Gastrocnemius medialis (tissue), 4 donors: ENCODE measurements at regions not wholly inside any gene's neighbourhood (a gene's known extent, or its start where the extent isn't known, plus 50 kb on each side); places are given as distances from the start of the nearest gene placed in this dataset.

Source experiments
- ATAC-seq, 2 donors: fragments of 150-250 bp; one replicate each; pipeline ENCODE4 v1.9.1; 2016
- DNase-seq, 2 donors: peaks; one replicate each; pipeline ENCODE4 v3.0.0-alpha.2; 2019
- H3K27ac ChIP-seq, 4 donors: fragments of 200-600 bp; sonication (generic); 1 replicate in 1 of 4; 2 replicates in 3 of 4; pipeline ENCODE4 v1.5.1; 2016 to 2018; ENCODE audit warnings: mild to moderate bottlenecking in 2 of 4, moderate library complexity in 1 of 4
- H3K27me3 ChIP-seq, 3 donors: fragments of 200-600 bp; sonication (generic) in 2 of 3; 1 replicate in 1 of 3; 2 replicates in 2 of 3; pipeline versions ENCODE4 v1.5.1 to v1.6.0; 2016 to 2019; ENCODE audit warnings: mild to moderate bottlenecking in 1 of 3, moderate library complexity in 1 of 3
- H3K36me3 ChIP-seq, 2 donors: fragments of 200-600 bp; sonication (generic) in 1 of 2; one replicate each; pipeline ENCODE4 v1.5.1; 2017 to 2018
- H3K4me1 ChIP-seq, 2 donors: fragments of 200-600 bp; sonication (generic) in 1 of 2; one replicate each; pipeline ENCODE4 v1.5.1; 2016 to 2017; ENCODE audit warnings: mild to moderate bottlenecking in 2 of 2
- H3K4me3 ChIP-seq, 4 donors: fragments of 200-600 bp; sonication (generic) in 3 of 4; 1 replicate in 1 of 4; 2 replicates in 3 of 4; pipeline ENCODE4 v1.5.1; 2016 to 2019; ENCODE audit warnings: mild to moderate bottlenecking in 2 of 4
- H3K9me3 ChIP-seq, 3 donors: fragments of 200-600 bp; sonication (generic) in 2 of 3; 1 replicate in 1 of 3; 2 replicates in 2 of 3; pipeline ENCODE4 v1.5.1; 2016 to 2019
- POLR2A ChIP-seq, 2 donors: fragments of 450-650 bp; IDR thresholded peaks; one replicate each; pipeline ENCODE4 v1.6.1; 2017; ENCODE audit warnings: antibody characterized with exemption in 2 of 2, mild to moderate bottlenecking in 2 of 2, moderate library complexity in 2 of 2
- in situ Hi-C, 4 donors: fragments of 200-750 bp; cut with MboI; loops; one replicate each; pipeline versions ENCODE4 v1.15.0 to v1.8.0; 2017; ENCODE audit warnings: low sequenced_read_pairs in 4 of 4
- intact Hi-C: fragments of 100-400 bp; cut with DNase I; formaldehyde crosslinking; loops from one replicate; pipeline ENCODE4 v1.15.1; 2023; ENCODE audit warnings: low total_unique reads
- TF ChIP-seq, protein P1 (sequence below), 5 experiments: fragments of 450-650 bp in 3 of 5; fragments of 200-600 bp in 2 of 5; sonication (generic) in 2 of 5; IDR thresholded peaks in 4 of 5; conservative IDR thresholded peaks in 1 of 5; 1 replicate in 4 of 5; 2 replicates in 1 of 5; pipeline ENCODE4 v1.5.1; 2016 to 2019; ENCODE audit warnings: antibody characterized with exemption in 5 of 5, mild to moderate bottlenecking in 3 of 5, moderate library complexity in 3 of 5

DNA sequence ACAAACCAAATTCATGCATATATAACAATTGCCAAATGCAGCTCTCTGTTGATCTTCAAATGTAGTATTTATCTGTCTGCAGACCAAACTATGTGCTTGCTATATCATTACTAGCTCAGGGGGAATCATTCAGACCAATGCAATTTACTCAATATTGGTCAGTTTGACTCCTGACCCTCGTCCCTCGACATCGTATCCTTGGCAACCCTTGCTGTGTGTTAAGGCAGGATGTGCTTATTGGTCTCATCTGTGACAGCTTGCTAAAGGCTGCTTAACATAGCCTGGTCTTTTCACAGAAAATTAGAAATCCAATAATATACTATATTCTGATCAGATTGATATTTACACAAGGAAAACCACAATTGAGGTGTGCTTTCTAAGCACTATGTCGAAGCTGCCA lies 747.1 kb downstream of the GALR1 start:
- DNase-seq = no peak
- no peaks in the 10 kb centered on the region for H3K9me3 ChIP-seq
- no peak for ATAC-seq
- no peaks in the 10 kb centered on the region for H3K27me3 ChIP-seq
- H3K4me1 ChIP-seq = no peaks in the 10 kb centered on the region
- TF ChIP-seq, protein P1, sequence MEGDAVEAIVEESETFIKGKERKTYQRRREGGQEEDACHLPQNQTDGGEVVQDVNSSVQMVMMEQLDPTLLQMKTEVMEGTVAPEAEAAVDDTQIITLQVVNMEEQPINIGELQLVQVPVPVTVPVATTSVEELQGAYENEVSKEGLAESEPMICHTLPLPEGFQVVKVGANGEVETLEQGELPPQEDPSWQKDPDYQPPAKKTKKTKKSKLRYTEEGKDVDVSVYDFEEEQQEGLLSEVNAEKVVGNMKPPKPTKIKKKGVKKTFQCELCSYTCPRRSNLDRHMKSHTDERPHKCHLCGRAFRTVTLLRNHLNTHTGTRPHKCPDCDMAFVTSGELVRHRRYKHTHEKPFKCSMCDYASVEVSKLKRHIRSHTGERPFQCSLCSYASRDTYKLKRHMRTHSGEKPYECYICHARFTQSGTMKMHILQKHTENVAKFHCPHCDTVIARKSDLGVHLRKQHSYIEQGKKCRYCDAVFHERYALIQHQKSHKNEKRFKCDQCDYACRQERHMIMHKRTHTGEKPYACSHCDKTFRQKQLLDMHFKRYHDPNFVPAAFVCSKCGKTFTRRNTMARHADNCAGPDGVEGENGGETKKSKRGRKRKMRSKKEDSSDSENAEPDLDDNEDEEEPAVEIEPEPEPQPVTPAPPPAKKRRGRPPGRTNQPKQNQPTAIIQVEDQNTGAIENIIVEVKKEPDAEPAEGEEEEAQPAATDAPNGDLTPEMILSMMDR (IDR thresholded peaks at IDR 0.05 in 4 of 5, conservative IDR thresholded peaks at IDR 0.05 in 1 of 5) = no peak
- TF ChIP-seq POLR2A (IDR thresholded peaks at IDR 0.05) = no peak
- H3K36me3 ChIP-seq = no peaks in the 10 kb centered on the region
- no peak overlapping the region for H3K4me3 ChIP-seq
- in situ Hi-C loops (loop anchor here in 1 of 4 donors (25.0 kb wide), 1 partner anchor 91 kb away; no protein-coding TSS in a partner anchor), intact Hi-C loops (no loop called here)
- no peak overlapping the region for H3K27ac ChIP-seq

DNA sequence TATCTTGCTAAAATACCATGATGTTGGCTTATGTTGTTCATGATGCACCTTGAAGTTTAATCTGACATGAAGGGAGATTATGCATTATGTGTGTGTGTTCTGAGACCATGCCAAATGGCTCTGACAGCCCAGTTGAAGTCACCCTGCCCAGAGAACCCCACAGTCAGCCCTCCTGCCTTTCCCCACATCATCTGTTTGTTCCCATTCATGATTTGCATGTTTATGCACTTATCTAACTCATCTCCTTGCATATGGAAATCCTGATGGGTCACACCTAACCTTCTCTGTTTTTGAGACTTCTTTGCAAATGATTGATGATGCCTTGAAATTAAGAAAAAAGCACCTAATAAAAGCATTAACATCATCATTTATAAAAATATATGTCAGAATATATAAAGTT lies 752.2 kb downstream of the GALR1 start:
- intact Hi-C loops (no loop called here), in situ Hi-C loops (no loop called here)
- ATAC-seq (no peak), DNase-seq (no peak)
- TF ChIP-seq, protein P1 (IDR thresholded peaks at IDR 0.05 in 4 of 5, conservative IDR thresholded peaks at IDR 0.05 in 1 of 5) = no peak
- no peak for TF ChIP-seq POLR2A (IDR thresholded peaks at IDR 0.05)
- Histone ChIP-seq H3K27ac (no peak overlapping the region), H3K27me3 (no peaks in the 10 kb centered on the region), H3K4me3 (no peak overlapping the region), H3K36me3 (no peaks in the 10 kb centered on the region), H3K9me3 (no peaks in the 10 kb centered on the region), H3K4me1 (no peaks in the 10 kb centered on the region)

GRCh38 chr18:78006006-78006773 lies 756.5 kb downstream of the GALR1 start:
- TF ChIP-seq, protein P1 (IDR thresholded peaks at IDR 0.05 in 4 of 5, conservative IDR thresholded peaks at IDR 0.05 in 1 of 5) = no peak
- no peak for TF ChIP-seq POLR2A (IDR thresholded peaks at IDR 0.05)
- DNase-seq (no peak), ATAC-seq (no peak)
- Histone ChIP-seq H3K36me3 (no peaks in the 10 kb centered on the region), H3K4me1 (no peaks in the 10 kb centered on the region), H3K4me3 (no peak overlapping the region), H3K27me3 (peaks cover 0 to 2% (median 0%) of the 10 kb centered on the region in 3 donors), H3K9me3 (no peaks in the 10 kb centered on the region), H3K27ac (no peak overlapping the region)
- intact Hi-C loops (no loop called here), in situ Hi-C loops (no loop called here)

DNA sequence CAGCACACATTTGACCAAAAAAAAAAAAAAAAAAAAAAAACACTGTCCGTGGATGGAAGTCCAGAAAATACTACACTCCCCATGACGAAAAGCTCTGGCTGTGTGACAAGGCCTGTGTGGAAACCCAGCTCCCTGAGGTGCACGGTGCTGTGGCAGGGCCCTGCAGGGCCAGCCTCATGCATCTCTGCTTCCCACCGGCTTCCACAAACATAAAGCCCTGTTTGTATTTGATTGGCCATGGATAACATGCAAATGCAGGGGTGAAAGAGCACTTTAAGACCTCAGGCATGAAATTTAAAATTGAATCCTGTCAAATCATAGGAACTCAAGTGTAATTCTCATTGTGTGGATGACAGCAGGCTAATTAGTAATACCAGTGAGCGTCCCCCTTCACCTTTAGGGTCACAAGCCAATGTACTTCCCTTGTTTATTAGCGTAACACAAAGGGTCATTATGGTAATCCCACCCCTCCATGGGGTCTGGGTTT lies 757.2 kb downstream of the GALR1 start:
- no peaks in the 10 kb centered on the region for H3K36me3 ChIP-seq
- H3K9me3 ChIP-seq = no peaks in the 10 kb centered on the region
- H3K27ac ChIP-seq = no peak overlapping the region
- DNase-seq (no peak), ATAC-seq (no peak)
- no peak for TF ChIP-seq POLR2A (IDR thresholded peaks at IDR 0.05)
- in situ Hi-C loops (no loop called here), intact Hi-C loops (no loop called here)
- no peak overlapping the region for H3K4me3 ChIP-seq
- H3K27me3 ChIP-seq = peaks cover 0 to 2% (median 0%) of the 10 kb centered on the region in 3 donors
- no peaks in the 10 kb centered on the region for H3K4me1 ChIP-seq

- no peaks in the 10 kb centered on the region for H3K4me1 ChIP-seq
- no peak overlapping the region for H3K27ac ChIP-seq
- H3K9me3 ChIP-seq = no peaks in the 10 kb centered on the region
- TF ChIP-seq, protein P1 (IDR thresholded peaks at IDR 0.05 in 4 of 5, conservative IDR thresholded peaks at IDR 0.05 in 1 of 5) = no peak
- no peak for TF ChIP-seq POLR2A (IDR thresholded peaks at IDR 0.05)
- no peaks in the 10 kb centered on the region for H3K36me3 ChIP-seq
- in situ Hi-C loops (no loop called here), intact Hi-C loops (no loop called here)
- ATAC-seq = no peak
- DNase-seq = no peak
- H3K27me3 ChIP-seq = peaks cover 0 to 2% (median 0%) of the 10 kb centered on the region in 3 donors
- no peak overlapping the region for H3K4me3 ChIP-seq
These were observed 760.7 kb downstream of the GALR1 start for GRCh38 chr18:78010363-78010762.
